Choroid plexus epithelial cell (primary cell): ENCODE measurements at regions not wholly inside any gene's neighbourhood (a gene's known extent, or its start where the extent isn't known, plus 50 kb on each side); places are given as distances from the start of the nearest gene placed in this dataset.

Experiments
- DNase-seq: peaks from one replicate; pipeline ENCODE4 v3.0.0-alpha.2; 2010; ENCODE audit warnings: low read depth
- H3K4me3 ChIP-seq: 2 replicates; pipeline ENCODE4 v1.5.1; 2011; ENCODE audit warnings: low read depth, mild to moderate bottlenecking, control low read depth, low read length, moderate library complexity
- TF ChIP-seq, protein P1 (sequence below): conservative IDR thresholded peaks from 2 replicates; pipeline ENCODE4 v1.5.1; 2011; ENCODE audit warnings: low read depth, mild to moderate bottlenecking, control low read depth, inconsistent platforms, low read length, moderate library complexity

GRCh38 chr12:66916189-66916588 lies 237.3 kb upstream of the GRIP1 start:
- no peak for DNase-seq
- H3K4me3 ChIP-seq = no peak overlapping the region
- TF ChIP-seq, protein P1, sequence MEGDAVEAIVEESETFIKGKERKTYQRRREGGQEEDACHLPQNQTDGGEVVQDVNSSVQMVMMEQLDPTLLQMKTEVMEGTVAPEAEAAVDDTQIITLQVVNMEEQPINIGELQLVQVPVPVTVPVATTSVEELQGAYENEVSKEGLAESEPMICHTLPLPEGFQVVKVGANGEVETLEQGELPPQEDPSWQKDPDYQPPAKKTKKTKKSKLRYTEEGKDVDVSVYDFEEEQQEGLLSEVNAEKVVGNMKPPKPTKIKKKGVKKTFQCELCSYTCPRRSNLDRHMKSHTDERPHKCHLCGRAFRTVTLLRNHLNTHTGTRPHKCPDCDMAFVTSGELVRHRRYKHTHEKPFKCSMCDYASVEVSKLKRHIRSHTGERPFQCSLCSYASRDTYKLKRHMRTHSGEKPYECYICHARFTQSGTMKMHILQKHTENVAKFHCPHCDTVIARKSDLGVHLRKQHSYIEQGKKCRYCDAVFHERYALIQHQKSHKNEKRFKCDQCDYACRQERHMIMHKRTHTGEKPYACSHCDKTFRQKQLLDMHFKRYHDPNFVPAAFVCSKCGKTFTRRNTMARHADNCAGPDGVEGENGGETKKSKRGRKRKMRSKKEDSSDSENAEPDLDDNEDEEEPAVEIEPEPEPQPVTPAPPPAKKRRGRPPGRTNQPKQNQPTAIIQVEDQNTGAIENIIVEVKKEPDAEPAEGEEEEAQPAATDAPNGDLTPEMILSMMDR = no peak

DNA sequence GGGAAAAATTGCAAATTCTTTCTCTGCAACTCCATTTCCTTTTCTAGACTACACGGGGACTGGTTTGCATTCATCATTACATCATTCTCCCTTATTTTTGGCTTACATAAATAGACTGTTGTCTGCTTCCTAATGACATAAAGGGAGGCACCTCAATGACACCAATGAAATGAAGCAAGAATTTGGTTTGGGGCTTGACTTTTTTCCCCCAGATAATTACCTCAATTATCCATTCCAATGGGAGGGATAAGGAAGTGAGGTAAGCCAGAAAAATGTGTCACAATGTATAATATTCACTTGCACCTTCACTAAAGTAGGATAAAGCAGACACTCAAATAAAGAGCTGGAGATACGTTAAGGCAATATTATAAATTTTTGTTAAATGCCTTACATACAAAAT lies 240.6 kb upstream of the GRIP1 start:
- TF ChIP-seq, protein P1 = no peak
- DNase-seq = no peak
- H3K4me3 ChIP-seq = no peak overlapping the region

- H3K4me3 ChIP-seq = no peak overlapping the region
- TF ChIP-seq, protein P1 = no peak
- no peak for DNase-seq
These were observed 241.3 kb upstream of the GRIP1 start for GRCh38 chr12:66920205-66920604.

DNA sequence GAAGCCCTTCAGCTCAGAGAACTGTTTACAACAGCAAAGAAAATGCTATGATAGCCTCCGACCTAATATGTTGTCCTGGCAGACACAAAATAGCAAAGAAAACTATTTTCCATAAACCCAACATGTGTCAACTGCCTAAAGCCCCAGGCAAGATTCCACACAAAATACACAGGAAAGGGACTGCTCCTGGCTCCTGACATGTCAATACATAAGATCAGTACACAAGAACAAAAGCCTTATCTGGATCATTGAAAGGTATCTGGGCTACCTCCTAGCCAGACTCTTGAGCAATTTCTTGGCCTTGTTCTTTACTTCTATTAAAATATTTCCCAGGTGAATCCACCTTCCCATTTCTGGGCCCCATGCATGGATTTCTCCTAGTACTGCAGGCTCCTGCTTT lies 242.3 kb upstream of the GRIP1 start:
- TF ChIP-seq, protein P1 = no peak
- no peak for DNase-seq
- no peak overlapping the region for H3K4me3 ChIP-seq

GRCh38 chr12:66925083-66925482 lies 246.2 kb upstream of the GRIP1 start:
- no peak for DNase-seq
- H3K4me3 ChIP-seq = no peak overlapping the region
- TF ChIP-seq, protein P1 = no peak

GRCh38 chr12:66929121-66929520 lies 250.2 kb upstream of the GRIP1 start:
- TF ChIP-seq, protein P1 = no peak
- DNase-seq = no peak
- H3K4me3 ChIP-seq = no peak overlapping the region

GRCh38 chr12:66931091-66931490 lies 252.2 kb upstream of the GRIP1 start:
- H3K4me3 ChIP-seq = no peak overlapping the region
- DNase-seq = no peak
- TF ChIP-seq, protein P1 = no peak
